ENCODE measurements at regions not wholly inside any gene's neighbourhood (a gene's known extent, or its start where the extent isn't known, plus 50 kb on each side); places are given as distances from the start of the nearest gene placed in this dataset.

- no peak for FAIRE-seq
- DNase-seq (ENCODE audit: extremely low spot score, insufficient read length, low read depth), result no peak
These were observed 63.5 kb downstream of the CAVIN2 start for GRCh38 chr2:191783416-191783815.

Data from GM18507 (cell line).